Right cardiac atrium (tissue), 5 donors: ENCODE measurements at regions not wholly inside any gene's neighbourhood (a gene's known extent, or its start where the extent isn't known, plus 50 kb on each side); places are given as distances from the start of the nearest gene placed in this dataset.

Source experiments
- ATAC-seq, 2 donors: fragments of 200-7000 bp; cut with Tn5 transposase; one replicate each; pipeline versions ENCODE4 v1.8.0 to v1.9.1; 2020; ENCODE audit warnings: moderate library complexity in 2 of 2, mild to moderate bottlenecking in 1 of 2
- DNase-seq, 3 donors: peaks; one replicate each; pipeline ENCODE4 v3.0.0-alpha.2; 2020
- H3K27ac ChIP-seq: one replicate; pipeline ENCODE4 v1.5.1; 2013; ENCODE audit warnings: mild to moderate bottlenecking, low read length, control low read depth, moderate library complexity
- H3K27me3 ChIP-seq: one replicate; pipeline ENCODE4 v1.6.1; 2013; ENCODE audit not compliant: control insufficient read depth, insufficient read depth
- H3K4me1 ChIP-seq: one replicate; pipeline ENCODE4 v1.6.1; 2013; ENCODE audit warnings: low read length; ENCODE audit not compliant: control insufficient read depth, insufficient read depth
- H3K4me3 ChIP-seq: one replicate; pipeline ENCODE4 v1.5.1; 2013; ENCODE audit warnings: low read length, control low read depth
- H3K9me3 ChIP-seq: one replicate; pipeline ENCODE4 v1.6.1; 2013; ENCODE audit warnings: low read length; ENCODE audit not compliant: control insufficient read depth
- WGBS: extraction: QIAGEN DNeasy Blood & Tissue Kit; methylation state at CpG from one replicate; pipeline ENCODE4 v1.1.7; 2013; 5-methylcytosine and 5-hydroxymethylcytosine counted together
- intact Hi-C, 4 donors: fragments of 100-400 bp; cut with DNase I; formaldehyde crosslinking; loops; one replicate each; pipeline versions ENCODE4 v1.11.0 to v1.14.0; 2022 to 2023
- microRNA-seq, 2 donors: library from miRNA; unstranded; fragments of <30 nt; microRNA quantifications; one replicate each; pipeline ENCODE4 v1.2.0, GENCODE V29; 2020 to 2021
- donor health status: healthy with polysubstance abuse.
- donor health status: DM: no; HTN: yes; CAD: no.
- donor health status: DM: no; HTN: no; CAD: no.
- donor health status: DM: no; HTN: yes; CAD: no; lungs with severe emphysema.
- donor health status: DM: yes; HTN: yes; CAD: no.

- Histone ChIP-seq H3K27ac (no peak overlapping the region), H3K9me3 (no peaks in the 10 kb centered on the region), H3K4me3 (no peak overlapping the region), H3K27me3 (no peaks in the 10 kb centered on the region), H3K4me1 (no peaks in the 10 kb centered on the region)
- ATAC-seq (no peak), DNase-seq (no peak)
- intact Hi-C loops = no loop called here
- 63% methylated on average over 2 of the region's 2 CpGs for WGBS
Measured at GRCh38 chr4:65747386-65747785, 77.1 kb upstream of the EPHA5 start.

DNA sequence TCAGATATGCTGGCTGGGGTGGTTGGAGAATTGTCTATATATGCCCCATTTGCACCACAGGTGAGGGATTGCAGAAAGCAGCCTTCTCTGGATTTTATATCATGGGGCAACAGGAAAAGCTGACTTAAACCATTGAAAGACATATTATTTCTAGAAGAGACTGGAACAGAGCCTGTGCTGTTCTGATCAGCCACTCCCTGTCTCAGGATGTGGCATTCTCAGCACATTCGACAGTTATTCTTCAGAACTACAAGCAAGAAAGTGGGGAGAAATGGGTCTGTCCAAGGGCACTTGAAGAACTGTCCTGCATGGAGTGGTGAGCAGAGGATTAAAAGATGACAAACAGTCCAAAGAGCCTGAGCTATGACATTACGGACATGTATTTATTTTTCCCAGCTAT lies 67.8 kb upstream of the EPHA5 start:
- Histone ChIP-seq H3K4me1 (no peaks in the 10 kb centered on the region), H3K4me3 (no peak overlapping the region), H3K27ac (no peak overlapping the region), H3K27me3 (no peaks in the 10 kb centered on the region), H3K9me3 (no peaks in the 10 kb centered on the region)
- DNase-seq (no peak), ATAC-seq (no peak)
- intact Hi-C loops = no loop called here
- 60% methylated on average over 2 of the region's 2 CpGs for WGBS

DNA sequence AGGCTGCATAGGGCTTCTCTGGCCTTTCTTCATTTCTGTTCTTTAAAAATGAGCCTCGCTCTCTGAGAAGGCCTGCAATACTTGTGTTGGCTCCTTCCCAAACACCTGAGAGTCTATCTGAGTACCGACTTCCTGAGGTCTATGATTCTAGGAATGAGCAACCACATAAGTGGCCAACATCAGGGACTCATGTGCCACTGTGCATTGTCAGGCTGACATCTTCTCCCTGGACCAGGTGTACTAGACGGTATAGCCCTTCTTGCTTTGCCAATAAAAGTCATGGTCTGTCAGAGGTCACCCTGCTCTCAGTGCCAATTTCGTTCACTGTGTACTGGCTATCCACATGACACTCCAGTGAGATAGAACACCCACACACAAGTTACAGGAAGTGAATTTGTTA lies 67.4 kb upstream of the EPHA5 start:
- Histone ChIP-seq H3K9me3 (no peaks in the 10 kb centered on the region), H3K4me3 (no peak overlapping the region), H3K27me3 (no peaks in the 10 kb centered on the region), H3K27ac (no peak overlapping the region), H3K4me1 (no peaks in the 10 kb centered on the region)
- 43% methylated on average over 4 of the region's 4 CpGs for WGBS
- no peak for ATAC-seq
- intact Hi-C loops = no loop called here
- no peak for DNase-seq

DNA sequence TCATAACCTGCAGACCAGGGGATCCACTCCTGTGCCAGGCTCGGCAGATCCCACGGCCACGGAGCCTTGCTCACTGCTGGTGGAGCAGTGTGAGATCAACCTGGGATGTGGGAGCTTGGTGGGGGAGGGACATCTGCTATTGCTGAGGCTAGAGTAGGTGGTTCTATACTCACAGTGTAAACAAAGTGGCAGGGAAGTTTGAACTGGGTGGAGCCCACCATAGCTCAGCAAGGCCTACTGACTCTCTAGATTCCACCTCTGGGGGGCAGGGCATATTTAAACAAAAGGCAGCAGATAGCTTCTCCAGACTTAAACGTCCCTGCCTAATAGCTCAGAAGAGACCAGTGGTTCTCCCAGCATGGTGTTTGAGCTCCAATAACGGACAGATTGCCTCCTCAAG lies 54.7 kb upstream of the EPHA5 start:
- Histone ChIP-seq H3K4me3 (no peak overlapping the region), H3K9me3 (no peaks in the 10 kb centered on the region), H3K27me3 (no peaks in the 10 kb centered on the region), H3K4me1 (no peaks in the 10 kb centered on the region), H3K27ac (no peak overlapping the region)
- intact Hi-C loops = no loop called here
- 72% methylated on average over 5 of the region's 5 CpGs for WGBS
- no peak for ATAC-seq
- no peak for DNase-seq

Small RNA genes lying in the stretch of these regions (microRNA-seq; reads per million reads assigned to microRNA genes)
- gene MIR1269A = 0 reads per million in 2 donors
